ENCODE measurements at regions not wholly inside any gene's neighbourhood (a gene's known extent, or its start where the extent isn't known, plus 50 kb on each side); places are given as distances from the start of the nearest gene placed in this dataset.

- TF ChIP-seq CTCF (IDR thresholded peaks at IDR 0.05) = no peak
- TF ChIP-seq POLR2A (IDR thresholded peaks at IDR 0.05) = no peak
- TF ChIP-seq POLR2AphosphoS5 (IDR thresholded peaks at IDR 0.05; ENCODE audit: insufficient read depth in 1 of 2, low read depth in 1 of 2) = no peak
Measured at GRCh38 chr5:111901296-111901695, 144.3 kb upstream of the NREP start.

All from vagina (tissue), 2 donors.